ENCODE measurements at regions not wholly inside any gene's neighbourhood (a gene's known extent, or its start where the extent isn't known, plus 50 kb on each side); places are given as distances from the start of the nearest gene placed in this dataset.
"Not testable (repeated sequence)": the region's sequence is repeated elsewhere in the genome, so short reads cannot be mapped to it uniquely, and the experiment has no call there.

- peak; percentile 78 for DNase-seq
Measured at GRCh38 chr2:123723706-123724105, 301.4 kb upstream of the CNTNAP5 start.

- DNase-seq = no peak
Measured at GRCh38 chr2:123732563-123732962, 292.5 kb upstream of the CNTNAP5 start.

DNA sequence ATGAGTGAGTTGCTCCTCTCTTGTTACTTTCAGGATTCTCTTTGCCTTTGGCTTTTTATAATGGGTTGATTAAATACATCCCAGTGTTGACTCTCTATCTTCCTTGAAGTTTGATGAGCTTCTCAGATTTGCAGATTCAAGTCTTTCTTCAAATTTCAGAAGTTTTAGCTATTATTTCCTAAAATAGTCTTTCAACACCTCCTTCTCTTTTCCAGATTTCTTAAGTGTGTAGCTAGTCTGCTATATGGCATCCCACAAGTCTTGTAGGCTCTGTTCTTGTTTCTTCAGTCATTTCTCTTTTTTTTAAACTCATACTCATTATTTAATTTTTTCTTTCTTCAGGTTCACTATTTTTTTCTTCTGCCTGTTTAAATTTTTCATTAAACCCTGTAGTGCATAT lies 287.7 kb upstream of the CNTNAP5 start:
- no peak for DNase-seq

DNA sequence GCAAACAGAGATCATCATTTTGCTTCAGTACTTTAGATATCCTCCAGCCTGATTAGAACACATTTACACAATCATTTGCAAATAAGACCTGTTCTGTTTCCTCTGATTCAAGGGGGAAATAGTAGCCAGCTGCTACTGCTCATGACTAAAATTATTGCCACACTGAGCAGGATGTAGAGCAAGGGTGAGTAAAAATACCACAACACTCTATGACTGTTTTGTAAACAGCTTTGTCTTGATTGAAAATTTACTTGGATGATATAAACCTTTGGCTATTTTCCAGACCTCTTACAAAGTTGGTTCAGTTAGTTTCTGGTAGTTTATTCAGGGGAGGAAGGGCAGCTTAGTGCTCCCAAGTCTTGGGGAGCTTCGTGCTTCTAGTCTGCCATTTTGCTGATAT lies 286.4 kb upstream of the CNTNAP5 start:
- peak; percentile 70 for DNase-seq

DNA sequence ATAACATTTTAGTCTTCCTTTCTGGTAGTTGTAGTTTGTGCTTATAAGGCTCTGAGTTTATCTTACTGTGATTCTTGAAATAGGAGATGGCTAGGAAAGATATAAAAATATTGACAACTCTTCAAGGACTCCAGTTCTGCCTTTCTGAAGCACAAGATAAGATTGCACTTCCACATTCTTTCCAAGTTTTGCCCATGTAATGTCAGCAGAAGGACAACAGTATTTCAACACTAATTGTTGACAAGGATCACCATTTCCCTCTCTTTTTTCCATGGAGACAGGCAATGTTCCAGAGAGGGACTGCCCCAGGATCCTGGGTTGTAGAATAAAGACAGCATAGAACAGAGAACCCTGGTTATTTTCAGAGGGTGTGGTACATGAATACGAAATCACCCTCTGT lies 279.1 kb upstream of the CNTNAP5 start:
- no peak for DNase-seq

DNA sequence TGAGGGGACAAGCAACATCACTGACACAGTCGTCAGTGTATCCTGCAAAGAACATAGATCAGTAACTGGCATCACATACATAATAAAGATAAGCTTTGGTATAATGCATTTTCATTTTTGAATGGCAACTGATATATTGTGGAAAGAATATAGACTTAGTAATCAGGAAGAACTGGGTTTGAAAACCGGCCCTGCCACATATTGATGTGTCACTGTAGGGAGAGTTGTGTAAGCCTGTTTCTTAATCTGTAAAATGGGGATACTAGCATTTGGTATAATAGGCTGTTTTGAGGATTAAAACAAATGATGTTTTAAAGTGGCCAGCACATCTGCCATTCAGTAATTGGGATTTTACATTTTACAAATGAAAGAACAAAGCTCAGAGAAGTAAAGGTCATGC lies 277.8 kb upstream of the CNTNAP5 start:
- peak; percentile 24 for DNase-seq

GRCh38 chr2:123762221-123762620 lies 262.9 kb upstream of the CNTNAP5 start:
- DNase-seq = no peak

GRCh38 chr2:123768233-123768632 lies 256.9 kb upstream of the CNTNAP5 start:
- DNase-seq = no peak

GRCh38 chr2:123769001-123769400 lies 256.1 kb upstream of the CNTNAP5 start:
- DNase-seq = no peak

DNA sequence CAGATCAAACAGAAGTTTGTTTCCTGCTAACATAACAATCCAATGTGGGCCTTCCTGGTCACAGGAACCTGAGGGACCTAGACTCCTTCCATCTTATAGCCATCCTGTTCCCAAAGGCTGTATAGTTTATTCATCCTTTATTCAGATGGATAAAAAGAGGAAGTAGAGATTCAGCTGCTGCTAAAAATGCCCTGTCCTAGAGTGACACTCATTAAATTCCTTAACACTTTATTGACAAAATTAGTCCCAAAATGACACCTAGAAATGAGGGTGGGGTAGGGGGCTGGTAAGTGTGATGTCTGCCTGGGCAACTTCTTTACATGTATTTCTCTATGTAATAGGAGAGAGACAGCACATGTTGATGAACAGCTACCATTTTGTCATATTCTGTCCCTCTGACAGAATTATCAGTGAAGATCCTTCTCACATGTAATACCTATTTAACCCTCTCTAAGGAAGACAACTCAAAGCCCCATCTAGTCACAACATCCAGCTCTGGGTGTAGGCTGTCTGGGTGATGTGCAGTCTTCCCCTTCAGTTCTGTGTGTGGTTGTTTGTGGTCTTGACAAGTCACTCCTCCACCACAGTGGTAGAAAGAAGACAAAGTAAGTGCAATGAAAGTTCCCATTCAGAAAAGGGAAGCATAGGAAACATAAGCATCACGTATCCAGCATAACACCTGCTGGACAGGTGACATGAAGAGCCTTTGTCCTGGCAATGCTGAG lies 253.9 kb upstream of the CNTNAP5 start:
- peak; percentile 59 for DNase-seq

GRCh38 chr2:123771928-123772632 lies 253.0 kb upstream of the CNTNAP5 start:
- peak; percentile 72 for DNase-seq

DNA sequence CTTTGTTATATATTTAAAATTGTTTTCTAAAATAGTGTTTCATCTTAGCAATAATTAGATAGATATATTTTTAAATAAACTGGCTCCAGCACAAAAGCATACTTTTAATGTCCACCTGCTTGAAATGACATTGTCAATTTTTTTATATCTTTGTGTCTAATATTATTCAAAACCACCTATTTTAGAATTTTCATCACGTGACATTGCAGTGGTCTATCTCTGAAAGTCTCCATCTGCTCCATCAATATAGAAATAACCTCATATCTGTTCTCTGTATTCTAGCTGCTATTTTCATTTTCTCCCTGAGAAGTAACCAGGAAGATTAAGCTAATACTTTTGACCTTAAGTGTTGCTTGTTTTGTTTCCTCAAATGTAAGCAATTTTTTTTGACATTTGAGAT lies 248.0 kb upstream of the CNTNAP5 start:
- no peak for DNase-seq

- DNase-seq = no peak
Measured at GRCh38 chr2:123783164-123783563, 241.9 kb upstream of the CNTNAP5 start.

DNA sequence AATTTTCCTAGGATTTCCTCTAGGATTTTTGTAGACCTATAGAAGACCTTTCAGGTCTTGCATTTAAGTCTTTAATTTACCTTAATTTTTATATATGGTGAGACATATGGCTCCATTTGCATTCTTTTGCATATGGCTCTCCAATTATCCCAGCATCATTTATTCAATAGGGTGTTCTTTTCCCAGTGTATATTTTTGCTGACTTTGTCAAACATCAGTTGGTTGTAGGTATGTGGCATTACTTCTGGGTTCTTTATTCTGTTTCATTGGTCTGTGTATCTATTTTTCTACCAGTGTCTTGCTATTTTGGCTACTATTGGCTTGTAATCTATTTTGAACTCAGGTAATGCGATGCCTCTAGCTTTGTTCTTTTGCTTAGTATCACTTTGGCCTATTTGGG lies 239.8 kb upstream of the CNTNAP5 start:
- no peak for DNase-seq

GRCh38 chr2:123791207-123791606 lies 233.9 kb upstream of the CNTNAP5 start:
- no peak for DNase-seq

DNA sequence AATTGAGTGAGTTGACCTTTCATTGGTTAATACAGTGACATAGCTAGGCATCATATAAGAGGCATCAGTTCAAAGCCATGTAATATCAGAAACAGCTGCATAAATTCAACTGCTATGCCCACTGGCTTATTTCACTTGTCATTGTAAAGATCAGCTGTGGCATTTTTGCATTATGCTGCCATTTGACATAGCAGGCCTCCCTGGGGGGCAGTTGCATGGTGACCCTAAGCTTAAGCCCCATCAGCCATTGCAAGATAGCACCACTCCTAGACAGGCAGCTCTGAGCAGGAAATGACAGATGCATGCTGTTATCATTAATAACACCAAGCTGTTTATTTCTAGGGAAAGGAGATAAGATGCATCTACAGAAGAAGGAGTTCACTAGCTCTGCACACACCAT lies 233.4 kb upstream of the CNTNAP5 start:
- peak; percentile 81 for DNase-seq

GRCh38 chr2:123804126-123804525 lies 221.0 kb upstream of the CNTNAP5 start:
- not testable (repeated sequence) for DNase-seq

GRCh38 chr2:123805746-123806145 lies 219.3 kb upstream of the CNTNAP5 start:
- not testable (repeated sequence) for DNase-seq

DNA sequence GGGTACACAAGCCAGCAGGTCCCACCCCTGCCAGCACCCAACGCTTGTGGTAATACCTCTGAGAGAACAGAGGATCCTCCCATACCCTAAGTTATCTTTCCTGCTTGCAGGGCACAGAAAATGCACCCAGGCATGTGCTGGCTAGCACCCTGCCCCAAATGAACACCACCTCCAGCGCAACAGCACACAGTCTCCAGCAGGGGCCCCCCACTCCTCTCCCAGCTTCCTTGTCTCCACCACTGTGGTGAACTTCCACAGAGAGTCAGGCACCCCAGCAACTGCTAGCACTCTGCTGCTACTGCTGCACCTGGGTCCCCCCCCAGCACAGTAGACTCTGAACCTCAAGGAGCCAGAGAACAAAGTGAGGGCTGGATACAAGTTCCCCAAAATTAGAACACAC lies 216.8 kb upstream of the CNTNAP5 start:
- no peak for DNase-seq

DNA sequence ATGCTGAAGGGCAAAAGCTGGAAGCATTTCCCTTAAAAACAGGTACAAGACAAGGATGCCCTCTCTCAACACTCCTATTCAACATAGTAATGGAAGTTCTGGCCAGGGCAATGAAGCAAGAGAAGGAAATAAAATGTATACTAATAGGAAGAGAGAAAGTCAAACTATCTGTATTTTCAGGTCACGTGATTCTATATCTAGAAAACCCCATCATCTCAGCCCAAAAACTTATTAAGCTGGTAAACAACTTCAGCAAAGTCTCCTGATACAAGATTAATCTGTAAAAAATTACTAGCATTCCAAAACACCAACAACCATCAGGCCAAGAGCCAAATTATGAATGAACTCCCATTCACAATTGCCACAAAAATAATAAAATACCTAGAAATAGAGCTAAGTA lies 213.2 kb upstream of the CNTNAP5 start:
- DNase-seq = no peak

DNA sequence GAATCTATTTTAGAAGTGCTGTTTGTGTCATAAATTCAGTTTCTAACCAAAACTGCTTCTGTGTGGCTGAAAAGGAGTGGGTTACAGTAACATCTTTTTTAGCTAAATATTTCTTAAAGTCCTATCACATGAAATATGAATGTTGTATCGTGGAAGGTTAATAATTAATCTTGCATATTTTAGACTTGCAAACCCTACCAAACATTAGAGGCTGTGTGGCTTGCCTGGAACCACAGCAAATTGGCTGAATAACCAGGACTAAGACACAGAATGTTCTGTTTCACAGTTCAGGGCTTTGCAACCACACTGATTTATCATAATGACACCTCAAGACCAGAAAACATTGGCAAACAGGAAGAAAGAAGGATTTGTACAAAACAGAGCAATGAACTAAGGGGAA lies 208.9 kb upstream of the CNTNAP5 start:
- DNase-seq = no peak

DNA sequence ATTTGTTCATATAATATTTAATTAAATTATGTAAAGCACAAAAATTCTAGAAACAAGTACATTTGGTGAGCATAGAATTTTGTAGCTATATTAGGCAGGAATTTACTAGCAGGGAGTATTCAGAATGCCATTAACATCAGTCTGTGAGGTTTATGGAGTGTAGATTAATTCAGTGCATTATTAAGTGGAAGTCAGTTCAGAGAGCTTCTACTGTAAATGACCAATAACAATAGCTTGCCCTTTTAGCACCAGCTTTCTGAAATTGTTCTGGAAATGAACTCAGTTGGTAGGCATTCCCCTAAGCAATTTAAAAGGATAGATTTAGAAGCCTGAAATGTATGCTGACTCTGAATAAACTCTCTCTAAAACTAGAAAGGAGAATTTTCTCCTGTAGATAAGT lies 208.2 kb upstream of the CNTNAP5 start:
- DNase-seq = no peak

DNA sequence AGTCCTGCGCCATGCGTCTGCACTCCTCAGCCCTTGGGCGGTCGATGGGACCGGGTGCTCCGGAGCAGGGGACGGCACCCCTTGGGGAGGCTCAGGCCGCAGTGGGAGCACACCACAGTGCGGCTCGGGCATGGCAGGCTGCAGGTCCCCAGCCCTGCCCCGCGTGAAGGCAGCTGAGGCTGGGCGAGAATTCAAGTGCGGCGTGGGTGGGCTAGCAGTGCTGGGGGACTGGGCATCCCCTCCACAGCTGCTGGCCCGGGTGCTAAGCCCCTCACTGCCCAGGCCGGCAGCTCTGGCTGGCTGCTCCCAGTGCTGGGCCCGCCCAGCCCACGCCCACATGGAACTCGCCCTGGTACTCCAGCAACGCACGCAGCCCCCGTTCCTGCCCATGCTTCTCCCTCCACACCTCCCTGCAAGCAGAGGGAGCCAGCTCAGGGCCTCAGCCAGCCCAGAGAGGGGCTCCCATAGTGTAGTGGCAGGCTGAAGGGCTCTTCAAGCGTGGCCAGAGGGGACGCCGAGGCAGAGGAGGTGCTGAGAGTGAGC lies 198.3 kb upstream of the CNTNAP5 start:
- DNase-seq = no peak

DNA sequence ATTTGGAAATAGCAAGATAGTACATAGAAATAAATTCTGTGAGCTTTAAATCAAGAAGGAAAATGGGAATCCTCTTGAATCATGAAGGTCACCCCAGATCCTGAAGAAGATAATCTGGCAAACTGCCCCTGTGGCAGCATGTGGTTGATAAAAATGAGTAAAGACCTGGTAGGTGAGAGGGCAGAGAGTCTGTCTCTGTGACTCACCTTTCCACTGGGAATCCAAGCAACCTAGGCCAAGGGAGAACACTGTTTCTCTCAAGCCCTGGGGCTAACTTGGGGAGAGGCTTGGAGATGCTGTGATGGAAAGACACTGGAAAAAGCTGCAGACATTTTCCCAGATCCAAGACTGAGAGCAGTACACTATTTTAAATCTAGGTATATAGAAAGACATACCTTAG lies 185.8 kb upstream of the CNTNAP5 start:
- DNase-seq = no peak
